NT2/D1 (cell line): ENCODE measurements at regions not wholly inside any gene's neighbourhood (a gene's known extent, or its start where the extent isn't known, plus 50 kb on each side); places are given as distances from the start of the nearest gene placed in this dataset.

Experiments used
- SUZ12 ChIP-seq: IDR thresholded peaks from 2 replicates; pipeline ENCODE4 v1.6.1; 2011; ENCODE audit not compliant: insufficient read length, insufficient read depth; ENCODE audit errors: extremely low read depth
- YY1 ChIP-seq: IDR thresholded peaks from 2 replicates; pipeline ENCODE4 v1.6.1; 2011; ENCODE audit not compliant: insufficient read length, insufficient read depth
- ZNF274 ChIP-seq: IDR thresholded peaks from 2 replicates; pipeline ENCODE4 v1.6.1; 2011; ENCODE audit warnings: mild to moderate bottlenecking, low read depth, low read length

- no peak for TF ChIP-seq ZNF274
- no peak for TF ChIP-seq YY1
- TF ChIP-seq SUZ12, result no peak
Observed at GRCh38 chr1:11383553-11384169, 95.3 kb upstream of the DISP3 start.
